ENCODE measurements at regions not wholly inside any gene's neighbourhood (a gene's known extent, or its start where the extent isn't known, plus 50 kb on each side); places are given as distances from the start of the nearest gene placed in this dataset.

DNA sequence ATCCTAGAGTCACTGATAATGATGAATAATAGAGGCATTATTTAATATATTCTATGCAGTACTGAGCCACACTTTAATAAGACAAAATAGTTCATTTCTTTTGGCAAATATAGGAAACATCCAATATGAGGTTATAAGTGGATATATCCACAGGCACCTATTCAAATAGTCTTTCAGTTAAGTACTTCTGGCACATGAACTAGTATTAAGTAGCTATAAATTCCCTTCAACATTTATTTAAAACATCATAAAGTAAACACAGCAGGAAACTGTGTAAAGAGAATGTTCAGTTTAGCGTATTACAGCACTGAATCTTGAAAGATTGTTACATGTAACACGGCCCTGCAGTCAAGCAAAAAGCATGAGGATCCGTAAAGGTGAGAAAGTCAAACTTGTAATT is 463.3 kb upstream of the KLF12 start (continued):
- TF ChIP-seq, protein P1, sequence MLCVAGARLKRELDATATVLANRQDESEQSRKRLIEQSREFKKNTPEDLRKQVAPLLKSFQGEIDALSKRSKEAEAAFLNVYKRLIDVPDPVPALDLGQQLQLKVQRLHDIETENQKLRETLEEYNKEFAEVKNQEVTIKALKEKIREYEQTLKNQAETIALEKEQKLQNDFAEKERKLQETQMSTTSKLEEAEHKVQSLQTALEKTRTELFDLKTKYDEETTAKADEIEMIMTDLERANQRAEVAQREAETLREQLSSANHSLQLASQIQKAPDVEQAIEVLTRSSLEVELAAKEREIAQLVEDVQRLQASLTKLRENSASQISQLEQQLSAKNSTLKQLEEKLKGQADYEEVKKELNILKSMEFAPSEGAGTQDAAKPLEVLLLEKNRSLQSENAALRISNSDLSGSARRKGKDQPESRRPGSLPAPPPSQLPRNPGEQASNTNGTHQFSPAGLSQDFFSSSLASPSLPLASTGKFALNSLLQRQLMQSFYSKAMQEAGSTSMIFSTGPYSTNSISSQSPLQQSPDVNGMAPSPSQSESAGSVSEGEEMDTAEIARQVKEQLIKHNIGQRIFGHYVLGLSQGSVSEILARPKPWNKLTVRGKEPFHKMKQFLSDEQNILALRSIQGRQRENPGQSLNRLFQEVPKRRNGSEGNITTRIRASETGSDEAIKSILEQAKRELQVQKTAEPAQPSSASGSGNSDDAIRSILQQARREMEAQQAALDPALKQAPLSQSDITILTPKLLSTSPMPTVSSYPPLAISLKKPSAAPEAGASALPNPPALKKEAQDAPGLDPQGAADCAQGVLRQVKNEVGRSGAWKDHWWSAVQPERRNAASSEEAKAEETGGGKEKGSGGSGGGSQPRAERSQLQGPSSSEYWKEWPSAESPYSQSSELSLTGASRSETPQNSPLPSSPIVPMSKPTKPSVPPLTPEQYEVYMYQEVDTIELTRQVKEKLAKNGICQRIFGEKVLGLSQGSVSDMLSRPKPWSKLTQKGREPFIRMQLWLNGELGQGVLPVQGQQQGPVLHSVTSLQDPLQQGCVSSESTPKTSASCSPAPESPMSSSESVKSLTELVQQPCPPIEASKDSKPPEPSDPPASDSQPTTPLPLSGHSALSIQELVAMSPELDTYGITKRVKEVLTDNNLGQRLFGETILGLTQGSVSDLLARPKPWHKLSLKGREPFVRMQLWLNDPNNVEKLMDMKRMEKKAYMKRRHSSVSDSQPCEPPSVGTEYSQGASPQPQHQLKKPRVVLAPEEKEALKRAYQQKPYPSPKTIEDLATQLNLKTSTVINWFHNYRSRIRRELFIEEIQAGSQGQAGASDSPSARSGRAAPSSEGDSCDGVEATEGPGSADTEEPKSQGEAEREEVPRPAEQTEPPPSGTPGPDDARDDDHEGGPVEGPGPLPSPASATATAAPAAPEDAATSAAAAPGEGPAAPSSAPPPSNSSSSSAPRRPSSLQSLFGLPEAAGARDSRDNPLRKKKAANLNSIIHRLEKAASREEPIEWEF (IDR thresholded peaks at IDR 0.05; ENCODE audit: insufficient replicate concordance, low read depth, low read length) = no peak
- TF ChIP-seq, protein P2, sequence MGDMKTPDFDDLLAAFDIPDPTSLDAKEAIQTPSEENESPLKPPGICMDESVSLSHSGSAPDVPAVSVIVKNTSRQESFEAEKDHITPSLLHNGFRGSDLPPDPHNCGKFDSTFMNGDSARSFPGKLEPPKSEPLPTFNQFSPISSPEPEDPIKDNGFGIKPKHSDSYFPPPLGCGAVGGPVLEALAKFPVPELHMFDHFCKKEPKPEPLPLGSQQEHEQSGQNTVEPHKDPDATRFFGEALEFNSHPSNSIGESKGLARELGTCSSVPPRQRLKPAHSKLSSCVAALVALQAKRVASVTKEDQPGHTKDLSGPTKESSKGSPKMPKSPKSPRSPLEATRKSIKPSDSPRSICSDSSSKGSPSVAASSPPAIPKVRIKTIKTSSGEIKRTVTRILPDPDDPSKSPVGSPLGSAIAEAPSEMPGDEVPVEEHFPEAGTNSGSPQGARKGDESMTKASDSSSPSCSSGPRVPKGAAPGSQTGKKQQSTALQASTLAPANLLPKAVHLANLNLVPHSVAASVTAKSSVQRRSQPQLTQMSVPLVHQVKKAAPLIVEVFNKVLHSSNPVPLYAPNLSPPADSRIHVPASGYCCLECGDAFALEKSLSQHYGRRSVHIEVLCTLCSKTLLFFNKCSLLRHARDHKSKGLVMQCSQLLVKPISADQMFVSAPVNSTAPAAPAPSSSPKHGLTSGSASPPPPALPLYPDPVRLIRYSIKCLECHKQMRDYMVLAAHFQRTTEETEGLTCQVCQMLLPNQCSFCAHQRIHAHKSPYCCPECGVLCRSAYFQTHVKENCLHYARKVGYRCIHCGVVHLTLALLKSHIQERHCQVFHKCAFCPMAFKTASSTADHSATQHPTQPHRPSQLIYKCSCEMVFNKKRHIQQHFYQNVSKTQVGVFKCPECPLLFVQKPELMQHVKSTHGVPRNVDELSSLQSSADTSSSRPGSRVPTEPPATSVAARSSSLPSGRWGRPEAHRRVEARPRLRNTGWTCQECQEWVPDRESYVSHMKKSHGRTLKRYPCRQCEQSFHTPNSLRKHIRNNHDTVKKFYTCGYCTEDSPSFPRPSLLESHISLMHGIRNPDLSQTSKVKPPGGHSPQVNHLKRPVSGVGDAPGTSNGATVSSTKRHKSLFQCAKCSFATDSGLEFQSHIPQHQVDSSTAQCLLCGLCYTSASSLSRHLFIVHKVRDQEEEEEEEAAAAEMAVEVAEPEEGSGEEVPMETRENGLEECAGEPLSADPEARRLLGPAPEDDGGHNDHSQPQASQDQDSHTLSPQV (IDR thresholded peaks at IDR 0.05) = no peak
- TF ChIP-seq, protein P3, sequence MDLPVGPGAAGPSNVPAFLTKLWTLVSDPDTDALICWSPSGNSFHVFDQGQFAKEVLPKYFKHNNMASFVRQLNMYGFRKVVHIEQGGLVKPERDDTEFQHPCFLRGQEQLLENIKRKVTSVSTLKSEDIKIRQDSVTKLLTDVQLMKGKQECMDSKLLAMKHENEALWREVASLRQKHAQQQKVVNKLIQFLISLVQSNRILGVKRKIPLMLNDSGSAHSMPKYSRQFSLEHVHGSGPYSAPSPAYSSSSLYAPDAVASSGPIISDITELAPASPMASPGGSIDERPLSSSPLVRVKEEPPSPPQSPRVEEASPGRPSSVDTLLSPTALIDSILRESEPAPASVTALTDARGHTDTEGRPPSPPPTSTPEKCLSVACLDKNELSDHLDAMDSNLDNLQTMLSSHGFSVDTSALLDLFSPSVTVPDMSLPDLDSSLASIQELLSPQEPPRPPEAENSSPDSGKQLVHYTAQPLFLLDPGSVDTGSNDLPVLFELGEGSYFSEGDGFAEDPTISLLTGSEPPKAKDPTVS (IDR thresholded peaks at IDR 0.05; ENCODE audit: low read depth, low read length) = no peak
- no peak for TF ChIP-seq RAD21 (IDR thresholded peaks at IDR 0.05; ENCODE audit: insufficient read depth, low read depth, low read length)
- no peak for TF ChIP-seq SUZ12 (IDR thresholded peaks at IDR 0.05; ENCODE audit: unreplicated experiment)
- TF ChIP-seq, protein P4, sequence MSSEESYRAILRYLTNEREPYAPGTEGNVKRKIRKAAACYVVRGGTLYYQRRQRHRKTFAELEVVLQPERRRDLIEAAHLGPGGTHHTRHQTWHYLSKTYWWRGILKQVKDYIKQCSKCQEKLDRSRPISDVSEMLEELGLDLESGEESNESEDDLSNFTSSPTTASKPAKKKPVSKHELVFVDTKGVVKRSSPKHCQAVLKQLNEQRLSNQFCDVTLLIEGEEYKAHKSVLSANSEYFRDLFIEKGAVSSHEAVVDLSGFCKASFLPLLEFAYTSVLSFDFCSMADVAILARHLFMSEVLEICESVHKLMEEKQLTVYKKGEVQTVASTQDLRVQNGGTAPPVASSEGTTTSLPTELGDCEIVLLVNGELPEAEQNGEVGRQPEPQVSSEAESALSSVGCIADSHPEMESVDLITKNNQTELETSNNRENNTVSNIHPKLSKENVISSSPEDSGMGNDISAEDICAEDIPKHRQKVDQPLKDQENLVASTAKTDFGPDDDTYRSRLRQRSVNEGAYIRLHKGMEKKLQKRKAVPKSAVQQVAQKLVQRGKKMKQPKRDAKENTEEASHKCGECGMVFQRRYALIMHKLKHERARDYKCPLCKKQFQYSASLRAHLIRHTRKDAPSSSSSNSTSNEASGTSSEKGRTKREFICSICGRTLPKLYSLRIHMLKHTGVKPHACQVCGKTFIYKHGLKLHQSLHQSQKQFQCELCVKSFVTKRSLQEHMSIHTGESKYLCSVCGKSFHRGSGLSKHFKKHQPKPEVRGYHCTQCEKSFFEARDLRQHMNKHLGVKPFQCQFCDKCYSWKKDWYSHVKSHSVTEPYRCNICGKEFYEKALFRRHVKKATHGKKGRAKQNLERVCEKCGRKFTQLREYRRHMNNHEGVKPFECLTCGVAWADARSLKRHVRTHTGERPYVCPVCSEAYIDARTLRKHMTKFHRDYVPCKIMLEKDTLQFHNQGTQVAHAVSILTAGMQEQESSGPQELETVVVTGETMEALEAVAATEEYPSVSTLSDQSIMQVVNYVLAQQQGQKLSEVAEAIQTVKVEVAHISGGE (CRISPR knock-in tag; IDR thresholded peaks at IDR 0.05) = no peak
- no peak for TF ChIP-seq ZNF384 (IDR thresholded peaks at IDR 0.05; ENCODE audit: borderline replicate concordance, low read depth, low read length)
